Esophagus (tissue), 2 donors: ENCODE measurements at regions not wholly inside any gene's neighbourhood (a gene's known extent, or its start where the extent isn't known, plus 50 kb on each side); places are given as distances from the start of the nearest gene placed in this dataset.

Source experiments
- H3K27ac ChIP-seq, 2 donors: one replicate each; pipeline ENCODE4 v1.5.1; 2013; ENCODE audit warnings: low read depth in 2 of 2, mild to moderate bottlenecking in 2 of 2, inconsistent platforms in 1 of 2, low read length in 1 of 2, moderate library complexity in 1 of 2
- H3K27me3 ChIP-seq, 2 donors: one replicate each; pipeline ENCODE4 v1.6.1; 2013; ENCODE audit warnings: low read length in 2 of 2, control low read depth in 1 of 2, mild to moderate bottlenecking in 1 of 2; ENCODE audit not compliant: insufficient read depth in 2 of 2, control insufficient read depth in 1 of 2
- H3K36me3 ChIP-seq, 2 donors: one replicate each; pipeline ENCODE4 v1.6.1; 2013; ENCODE audit warnings: low read length in 1 of 2; ENCODE audit not compliant: control insufficient read depth in 2 of 2, insufficient read depth in 2 of 2
- H3K4me1 ChIP-seq, 2 donors: one replicate each; pipeline ENCODE4 v1.6.1; 2013; ENCODE audit warnings: low read length in 1 of 2; ENCODE audit not compliant: control insufficient read depth in 2 of 2, insufficient read depth in 2 of 2
- H3K4me3 ChIP-seq, 2 donors: one replicate each; pipeline ENCODE4 v1.5.1; 2013; ENCODE audit warnings: low read length in 2 of 2, mild to moderate bottlenecking in 2 of 2, low read depth in 1 of 2, moderate library complexity in 1 of 2
- H3K9me3 ChIP-seq, 2 donors: one replicate each; pipeline ENCODE4 v1.6.1; 2013; ENCODE audit warnings: mild to moderate bottlenecking in 2 of 2, low read depth in 1 of 2, low read length in 1 of 2, moderate library complexity in 1 of 2; ENCODE audit not compliant: control insufficient read depth in 2 of 2, insufficient read depth in 1 of 2
- WGBS, 2 donors: extraction: QIAGEN DNeasy Blood & Tissue Kit; methylation state at CpG; one replicate each; pipeline ENCODE4 v1.1.7; 2013; 5-methylcytosine and 5-hydroxymethylcytosine counted together
- donor health status: healthy with polysubstance abuse.
- donor health status: Bipolar disorder and iron deficiency.

GRCh38 chr3:110267304-110267845, 804.2 kb upstream of the NECTIN3 start:
- Histone ChIP-seq H3K36me3 (no peaks in the 10 kb centered on the region), H3K4me1 (no peaks in the 10 kb centered on the region), H3K9me3 (no peaks in the 10 kb centered on the region), H3K27ac (no peak overlapping the region), H3K4me3 (no peak overlapping the region), H3K27me3 (no peaks in the 10 kb centered on the region)
- 85 to 91% methylated on average over 4 of the region's 4 CpGs for WGBS, 2 donors

DNA sequence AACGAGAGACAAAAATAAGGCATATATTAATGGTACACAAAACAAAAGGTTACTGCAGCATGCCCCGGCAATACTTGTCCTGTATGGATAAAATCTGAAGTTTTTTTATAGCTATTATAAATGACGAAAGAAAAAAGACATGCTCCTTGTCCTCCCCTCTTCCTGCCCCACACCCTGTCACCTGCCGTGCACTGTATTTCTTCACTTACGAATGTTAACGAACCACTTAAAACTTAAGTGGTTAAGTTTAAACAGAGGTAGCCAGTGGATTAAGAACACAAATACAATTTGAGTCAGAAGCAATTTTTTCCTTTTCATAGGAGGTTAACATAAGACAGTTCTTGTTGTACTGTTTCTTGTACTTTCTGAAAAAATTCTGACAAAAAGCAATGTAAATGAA, 799.1 kb upstream of the NECTIN3 start:
- Histone ChIP-seq H3K9me3 (no peaks in the 10 kb centered on the region), H3K27ac (no peak overlapping the region), H3K4me1 (no peaks in the 10 kb centered on the region), H3K4me3 (no peak overlapping the region), H3K36me3 (no peaks in the 10 kb centered on the region), H3K27me3 (no peaks in the 10 kb centered on the region)
- 64 to 68% methylated on average over 6 of the region's 6 CpGs for WGBS, 2 donors

GRCh38 chr3:110291886-110292501, 779.6 kb upstream of the NECTIN3 start:
- WGBS, 2 donors = 80 to 84% methylated on average over 1 of the region's 1 CpG
- Histone ChIP-seq H3K9me3 (peaks cover 0 to 3% of the 10 kb centered on the region in 2 donors), H3K27me3 (no peaks in the 10 kb centered on the region), H3K27ac (no peak overlapping the region), H3K4me1 (no peaks in the 10 kb centered on the region), H3K36me3 (no peaks in the 10 kb centered on the region), H3K4me3 (no peak overlapping the region)

DNA sequence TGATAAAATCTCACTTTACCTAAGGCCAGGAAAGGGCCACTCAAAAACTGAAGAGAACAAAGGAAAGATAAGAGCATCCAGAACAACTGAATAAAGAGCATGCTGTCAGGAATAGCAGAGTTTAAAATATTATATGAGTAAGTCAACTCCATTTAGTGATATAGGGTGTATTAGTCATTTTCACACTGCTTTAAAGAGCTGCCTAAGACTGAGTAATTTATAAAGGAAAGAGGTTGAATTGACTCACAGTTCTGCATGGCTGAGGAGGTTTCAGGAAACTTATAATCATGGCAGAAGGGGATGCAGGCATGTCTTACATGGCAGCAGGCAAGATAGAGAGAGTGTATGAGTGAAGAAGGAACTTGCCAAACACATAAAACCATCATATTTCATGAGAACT, 778.0 kb upstream of the NECTIN3 start:
- no peaks in the 10 kb centered on the region for H3K27me3 ChIP-seq
- no peak overlapping the region for H3K27ac ChIP-seq
- H3K4me1 ChIP-seq = no peaks in the 10 kb centered on the region
- no peaks in the 10 kb centered on the region for H3K36me3 ChIP-seq
- no peak overlapping the region for H3K4me3 ChIP-seq
- H3K9me3 ChIP-seq = peaks cover 0 to 3% of the 10 kb centered on the region in 2 donors

GRCh38 chr3:110296885-110297284, 774.7 kb upstream of the NECTIN3 start:
- Histone ChIP-seq H3K27me3 (no peaks in the 10 kb centered on the region), H3K27ac (no peak overlapping the region), H3K9me3 (peaks cover 0 to 3% of the 10 kb centered on the region in 2 donors), H3K4me1 (no peaks in the 10 kb centered on the region), H3K4me3 (no peak overlapping the region), H3K36me3 (no peaks in the 10 kb centered on the region)
- WGBS, 2 donors = 95 to 100% methylated on average over 1 of the region's 1 CpG

- WGBS, 2 donors = 53 to 81% methylated on average over 3 of the region's 3 CpGs
- Histone ChIP-seq H3K4me3 (no peak overlapping the region), H3K9me3 (no peaks in the 10 kb centered on the region), H3K36me3 (no peaks in the 10 kb centered on the region), H3K27ac (no peak overlapping the region), H3K27me3 (no peaks in the 10 kb centered on the region), H3K4me1 (no peaks in the 10 kb centered on the region)
Observed at GRCh38 chr3:110301781-110302180, 769.8 kb upstream of the NECTIN3 start.

DNA sequence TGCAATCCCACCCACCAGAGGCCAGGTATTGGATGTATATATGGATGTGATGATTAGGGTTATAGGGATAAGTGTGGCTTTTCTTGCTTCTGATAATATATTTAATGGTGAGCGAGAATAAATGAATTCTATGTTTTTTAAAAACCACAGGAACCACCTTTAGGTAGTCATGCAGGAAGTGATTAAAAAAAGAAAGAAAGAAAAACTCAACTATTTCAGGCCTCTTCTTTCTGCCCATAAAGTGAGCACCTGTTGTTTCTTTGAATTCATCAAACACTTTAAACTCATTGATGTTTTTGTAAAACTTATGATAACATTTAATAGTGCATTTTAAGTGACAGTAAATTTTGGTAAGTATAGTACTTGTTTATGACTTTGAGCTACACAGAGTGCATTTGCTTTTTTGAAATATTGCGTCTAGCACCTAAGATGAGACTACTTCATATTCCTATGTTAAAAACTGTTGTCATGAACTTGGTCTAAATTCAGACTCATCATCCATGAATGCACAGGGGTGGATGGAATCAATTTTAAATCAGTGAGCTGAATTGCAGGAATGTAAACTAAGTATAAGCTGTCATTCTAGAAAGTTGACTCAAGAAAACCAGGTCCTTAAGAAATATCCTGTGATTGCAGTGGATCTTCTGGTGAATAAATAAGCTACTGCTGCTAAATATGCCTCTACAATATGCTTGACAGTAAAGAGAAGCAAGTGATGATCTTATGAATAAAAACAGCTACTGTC, 764.4 kb upstream of the NECTIN3 start:
- 83 to 85% methylated on average over 2 of the region's 2 CpGs for whole genome bisulfite sequencing, 2 donors

DNA sequence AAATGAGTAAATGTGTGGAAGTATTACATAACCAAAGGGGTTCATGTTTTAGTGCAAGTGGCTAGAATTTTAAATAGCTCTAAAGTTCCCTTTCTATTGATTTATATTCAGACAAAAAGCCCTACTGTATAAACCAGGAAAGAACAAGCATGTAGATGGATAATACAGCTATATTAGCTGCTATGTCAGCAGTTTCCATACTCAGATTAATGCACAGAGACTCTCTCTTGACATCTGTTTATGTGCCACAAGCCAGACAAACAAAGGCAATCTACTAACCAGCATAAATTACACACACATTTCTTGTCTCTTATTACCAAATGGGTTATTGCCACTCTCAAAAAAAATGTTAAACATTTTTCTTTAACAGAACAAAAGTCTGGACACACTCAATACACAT, 760.1 kb upstream of the NECTIN3 start:
- Histone ChIP-seq H3K9me3 (no peaks in the 10 kb centered on the region), H3K4me3 (no peak overlapping the region), H3K27ac (no peak overlapping the region), H3K36me3 (no peaks in the 10 kb centered on the region), H3K4me1 (no peaks in the 10 kb centered on the region), H3K27me3 (no peaks in the 10 kb centered on the region)

More for the DNA sequence above, 764.4 kb upstream of the NECTIN3 start:
- H3K9me3 ChIP-seq = no peaks in the 10 kb centered on the region
- no peak overlapping the region for H3K4me3 ChIP-seq
- no peaks in the 10 kb centered on the region for H3K36me3 ChIP-seq
- H3K27ac ChIP-seq = no peak overlapping the region
- H3K4me1 ChIP-seq = no peaks in the 10 kb centered on the region
- no peaks in the 10 kb centered on the region for H3K27me3 ChIP-seq

- Histone ChIP-seq H3K27ac (no peak overlapping the region), H3K36me3 (no peaks in the 10 kb centered on the region), H3K4me1 (no peaks in the 10 kb centered on the region), H3K4me3 (no peak overlapping the region), H3K27me3 (no peaks in the 10 kb centered on the region), H3K9me3 (no peaks in the 10 kb centered on the region)
- 38 to 40% methylated on average over 7 of the region's 7 CpGs for WGBS, 2 donors
Observed at GRCh38 chr3:110314512-110315114, 757.0 kb upstream of the NECTIN3 start.
